ENCODE measurements at regions not wholly inside any gene's neighbourhood (a gene's known extent, or its start where the extent isn't known, plus 50 kb on each side); places are given as distances from the start of the nearest gene placed in this dataset.

DNA sequence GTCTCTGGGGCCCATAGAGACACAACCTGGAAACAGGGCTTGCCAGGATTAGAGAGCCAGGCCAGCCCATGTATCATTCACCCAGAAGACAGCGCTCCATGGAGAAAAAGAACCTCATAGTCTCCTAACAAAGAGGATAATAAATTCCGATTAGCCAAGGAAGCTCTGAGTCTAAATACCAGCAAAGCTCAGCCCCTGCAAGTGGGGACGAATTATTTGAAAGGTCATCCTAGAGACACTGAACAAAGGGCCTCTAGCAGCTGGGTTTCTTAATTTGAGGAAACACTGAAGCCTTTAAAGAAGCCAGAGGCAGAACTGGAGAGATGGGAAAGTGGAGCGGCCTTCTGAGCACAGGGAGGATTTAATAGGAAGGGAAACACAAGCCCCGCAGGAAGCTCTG is 287.1 kb upstream of the ZNF462 start:
- H3K4ac ChIP-seq (replicated peaks; ENCODE audit: insufficient read length, low read depth, low read length), result no peak overlapping the region
- FAIRE-seq (no peak), DNase-seq (ENCODE audit: low read depth in 1 of 2, low spot score in 2 of 2) (no peak)
- H4K91ac ChIP-seq (replicated peaks; ENCODE audit: insufficient read length, low read length), result no peak overlapping the region
- no peak overlapping the region for H4K8ac ChIP-seq (ENCODE audit: extremely low read depth, insufficient read depth, low read length)
- ChIA-PET POLR2A (ENCODE audit: partially characterized antibody) (no interaction called here), CTCF (ENCODE audit: partially characterized antibody) (interaction anchor here (0.6 to 0.9 kb wide), 3 partner anchors 13 to 250 kb away, joined by 3 to 4 read pairs (median 3); no protein-coding TSS in a partner anchor)
- H2BK12ac ChIP-seq (ENCODE audit: low read depth, low read length), result no peak overlapping the region
- no peak overlapping the region for H3K9ac ChIP-seq (replicated peaks in 1 of 4; ENCODE audit: extremely low read depth in 1 of 4, low read depth in 3 of 4, low read length in 3 of 4)
- no peak overlapping the region for H3K4me3 ChIP-seq (ENCODE audit: extremely low read depth in 1 of 4, insufficient read depth in 2 of 4, low read depth in 3 of 4, low read length in 4 of 4)
- no peaks in the 10 kb centered on the region for H3K23me2 ChIP-seq (ENCODE audit: low read depth, low read length)
- no peaks in the 10 kb centered on the region for H3K27me3 ChIP-seq (replicated peaks in 1 of 4; ENCODE audit: control insufficient read depth in 3 of 4, extremely low read depth in 1 of 4, insufficient read depth in 3 of 4, low read length in 3 of 4)
- no peak overlapping the region for H2BK5ac ChIP-seq (ENCODE audit: low read depth, low read length)
- no peak overlapping the region for H2BK20ac ChIP-seq (ENCODE audit: low read length)
- H3K4me2 ChIP-seq (ENCODE audit: insufficient read depth in 1 of 2, low read depth in 2 of 2, low read length in 2 of 2), result no peak overlapping the region
- H3K56ac ChIP-seq (replicated peaks; ENCODE audit: insufficient read length, low read depth, low read length), result no peak overlapping the region
- no peak overlapping the region for H3K27ac ChIP-seq (ENCODE audit: low read depth, low read length)
- H4K5ac ChIP-seq (ENCODE audit: insufficient read length, low read depth, low read length), result no peak overlapping the region
- H3K14ac ChIP-seq (ENCODE audit: insufficient read length), result no peak overlapping the region
- TF ChIP-seq JUN (IDR thresholded peaks at IDR 0.05; ENCODE audit: low read depth, low read length), result no peak
- no peak for TF ChIP-seq RAD21 (IDR thresholded peaks at IDR 0.05 in 1 of 2, conservative IDR thresholded peaks at IDR 0.05 in 1 of 2; ENCODE audit: low read depth in 2 of 2, low read length in 2 of 2)
- TF ChIP-seq, protein P1, sequence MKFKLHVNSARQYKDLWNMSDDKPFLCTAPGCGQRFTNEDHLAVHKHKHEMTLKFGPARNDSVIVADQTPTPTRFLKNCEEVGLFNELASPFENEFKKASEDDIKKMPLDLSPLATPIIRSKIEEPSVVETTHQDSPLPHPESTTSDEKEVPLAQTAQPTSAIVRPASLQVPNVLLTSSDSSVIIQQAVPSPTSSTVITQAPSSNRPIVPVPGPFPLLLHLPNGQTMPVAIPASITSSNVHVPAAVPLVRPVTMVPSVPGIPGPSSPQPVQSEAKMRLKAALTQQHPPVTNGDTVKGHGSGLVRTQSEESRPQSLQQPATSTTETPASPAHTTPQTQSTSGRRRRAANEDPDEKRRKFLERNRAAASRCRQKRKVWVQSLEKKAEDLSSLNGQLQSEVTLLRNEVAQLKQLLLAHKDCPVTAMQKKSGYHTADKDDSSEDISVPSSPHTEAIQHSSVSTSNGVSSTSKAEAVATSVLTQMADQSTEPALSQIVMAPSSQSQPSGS (IDR thresholded peaks at IDR 0.05; ENCODE audit: low read length), result no peak
- TF ChIP-seq BRCA1 (IDR thresholded peaks at IDR 0.05; ENCODE audit: low read depth, low read length), result no peak
- TF ChIP-seq, protein P2, sequence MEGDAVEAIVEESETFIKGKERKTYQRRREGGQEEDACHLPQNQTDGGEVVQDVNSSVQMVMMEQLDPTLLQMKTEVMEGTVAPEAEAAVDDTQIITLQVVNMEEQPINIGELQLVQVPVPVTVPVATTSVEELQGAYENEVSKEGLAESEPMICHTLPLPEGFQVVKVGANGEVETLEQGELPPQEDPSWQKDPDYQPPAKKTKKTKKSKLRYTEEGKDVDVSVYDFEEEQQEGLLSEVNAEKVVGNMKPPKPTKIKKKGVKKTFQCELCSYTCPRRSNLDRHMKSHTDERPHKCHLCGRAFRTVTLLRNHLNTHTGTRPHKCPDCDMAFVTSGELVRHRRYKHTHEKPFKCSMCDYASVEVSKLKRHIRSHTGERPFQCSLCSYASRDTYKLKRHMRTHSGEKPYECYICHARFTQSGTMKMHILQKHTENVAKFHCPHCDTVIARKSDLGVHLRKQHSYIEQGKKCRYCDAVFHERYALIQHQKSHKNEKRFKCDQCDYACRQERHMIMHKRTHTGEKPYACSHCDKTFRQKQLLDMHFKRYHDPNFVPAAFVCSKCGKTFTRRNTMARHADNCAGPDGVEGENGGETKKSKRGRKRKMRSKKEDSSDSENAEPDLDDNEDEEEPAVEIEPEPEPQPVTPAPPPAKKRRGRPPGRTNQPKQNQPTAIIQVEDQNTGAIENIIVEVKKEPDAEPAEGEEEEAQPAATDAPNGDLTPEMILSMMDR (IDR thresholded peaks at IDR 0.05; ENCODE audit: control extremely low read depth in 1 of 3, insufficient read depth in 1 of 3, low read depth in 1 of 3, low read length in 3 of 3), result no peak
- TF ChIP-seq KDM4A (IDR thresholded peaks at IDR 0.05; ENCODE audit: low read depth, low read length, severe bottlenecking), result no peak
- TF ChIP-seq, protein P3, sequence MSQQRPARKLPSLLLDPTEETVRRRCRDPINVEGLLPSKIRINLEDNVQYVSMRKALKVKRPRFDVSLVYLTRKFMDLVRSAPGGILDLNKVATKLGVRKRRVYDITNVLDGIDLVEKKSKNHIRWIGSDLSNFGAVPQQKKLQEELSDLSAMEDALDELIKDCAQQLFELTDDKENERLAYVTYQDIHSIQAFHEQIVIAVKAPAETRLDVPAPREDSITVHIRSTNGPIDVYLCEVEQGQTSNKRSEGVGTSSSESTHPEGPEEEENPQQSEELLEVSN (IDR thresholded peaks at IDR 0.05), result no peak
- TF ChIP-seq SRF (IDR thresholded peaks at IDR 0.05; ENCODE audit: low read depth, low read length), result no peak
- H3K36me3 ChIP-seq (ENCODE audit: control insufficient read depth in 2 of 4, insufficient read depth in 4 of 4, low read length in 3 of 4), result no peaks in the 10 kb centered on the region
- no peaks in the 10 kb centered on the region for H3K9me3 ChIP-seq (ENCODE audit: insufficient read depth in 2 of 2, low read depth in 1 of 2, low read length in 1 of 2)
- no peaks in the 10 kb centered on the region for H3K79me1 ChIP-seq (ENCODE audit: low read depth, low read length)
- no peaks in the 10 kb centered on the region for H3K79me2 ChIP-seq (ENCODE audit: control insufficient read depth in 1 of 2, insufficient read depth in 2 of 2, low read length in 2 of 2)
- H3K18ac ChIP-seq (ENCODE audit: extremely low read depth, low read length), result no peak overlapping the region
- H3K23ac ChIP-seq (ENCODE audit: insufficient read length), result no peak overlapping the region
- no peaks in the 10 kb centered on the region for H3K4me1 ChIP-seq (replicated peaks in 1 of 4; ENCODE audit: control insufficient read depth in 3 of 4, insufficient read depth in 4 of 4, low read length in 3 of 4)
- no peaks in the 10 kb centered on the region for H4K20me1 ChIP-seq (replicated peaks in 1 of 2; ENCODE audit: control insufficient read depth in 1 of 2, insufficient read depth in 2 of 2, low read length in 2 of 2)
- H2AK5ac ChIP-seq (ENCODE audit: low read depth, low read length), result no peak overlapping the region
- H2BK15ac ChIP-seq (ENCODE audit: low read length), result no peak overlapping the region
- no peak overlapping the region for H2BK120ac ChIP-seq (replicated peaks; ENCODE audit: low read depth, low read length)
- 0 out of 2 replicates have a peak overlapping the region, but pooled peaks have one; percentile 23 for H2AFZ ChIP-seq (ENCODE audit: low read length)
- 91% methylated on average over 5 of the region's 5 CpGs; no CpG with 5 or more reads in 1 of the 2 experiments for WGBS, 2 experiments (ENCODE audit: extremely low coverage in 1 of 2, insufficient coverage in 1 of 2, insufficient read length in 1 of 2, insufficient replicate concordance in 2 of 2, low coverage in 1 of 2, low lambda C conversion rate in 2 of 2, missing lambda C conversion rate in 1 of 2)

All from H1 (cell line).